Omental fat pad (tissue), 3 donors: ENCODE measurements at regions not wholly inside any gene's neighbourhood (a gene's known extent, or its start where the extent isn't known, plus 50 kb on each side); places are given as distances from the start of the nearest gene placed in this dataset.
A peak's percentile ranks its signal among the peaks of the same experiment; 100 is the strongest.
"Not testable (repeated sequence)": the region's sequence is repeated elsewhere in the genome, so short reads cannot be mapped to it uniquely, and the experiment has no call there.

ENCODE experiments used
- ATAC-seq: fragments of 150-250 bp; one replicate; pipeline ENCODE4 v1.9.1; 2016; ENCODE audit warnings: mild to moderate bottlenecking, moderate library complexity; ENCODE audit not compliant: low FRiP score
- DNase-seq: peaks from one replicate; pipeline ENCODE4 v3.0.0-alpha.2; 2019; ENCODE audit warnings: low spot score
- CTCF ChIP-seq, 3 donors: fragments of 450-650 bp; IDR thresholded peaks; one replicate each; pipeline ENCODE4 v1.5.1; 2016 to 2017; ENCODE audit warnings: antibody characterized with exemption in 3 of 3, mild to moderate bottlenecking in 3 of 3, moderate library complexity in 2 of 3

- TF ChIP-seq CTCF (IDR thresholded peaks at IDR 0.05), result no peak
- ATAC-seq (no peak), DNase-seq (no peak)
These were observed 232.7 kb downstream of the DLL1 start for GRCh38 chr6:170057961-170058877.

GRCh38 chr6:170057034-170057734 lies 233.7 kb downstream of the DLL1 start:
- DNase-seq (no peak), ATAC-seq (no peak)
- no peak for TF ChIP-seq CTCF (IDR thresholded peaks at IDR 0.05)

GRCh38 chr6:170056278-170056711 lies 234.6 kb downstream of the DLL1 start:
- DNase-seq (no peak), ATAC-seq (no peak)
- TF ChIP-seq CTCF (IDR thresholded peaks at IDR 0.05), result no peak

GRCh38 chr6:170055797-170056196 lies 235.1 kb downstream of the DLL1 start:
- peak; percentile 17 for DNase-seq
- ATAC-seq, result not testable (repeated sequence)

GRCh38 chr6:170053966-170054661 lies 236.8 kb downstream of the DLL1 start:
- DNase-seq, result no peak
- no peak for ATAC-seq
- TF ChIP-seq CTCF (IDR thresholded peaks at IDR 0.05), result no peak

GRCh38 chr6:170052991-170053821 lies 237.7 kb downstream of the DLL1 start:
- peak; percentile 3 for DNase-seq
- no peak for TF ChIP-seq CTCF (IDR thresholded peaks at IDR 0.05)
- ATAC-seq, result no peak
